ENCODE measurements at regions not wholly inside any gene's neighbourhood (a gene's known extent, or its start where the extent isn't known, plus 50 kb on each side); places are given as distances from the start of the nearest gene placed in this dataset.

DNA sequence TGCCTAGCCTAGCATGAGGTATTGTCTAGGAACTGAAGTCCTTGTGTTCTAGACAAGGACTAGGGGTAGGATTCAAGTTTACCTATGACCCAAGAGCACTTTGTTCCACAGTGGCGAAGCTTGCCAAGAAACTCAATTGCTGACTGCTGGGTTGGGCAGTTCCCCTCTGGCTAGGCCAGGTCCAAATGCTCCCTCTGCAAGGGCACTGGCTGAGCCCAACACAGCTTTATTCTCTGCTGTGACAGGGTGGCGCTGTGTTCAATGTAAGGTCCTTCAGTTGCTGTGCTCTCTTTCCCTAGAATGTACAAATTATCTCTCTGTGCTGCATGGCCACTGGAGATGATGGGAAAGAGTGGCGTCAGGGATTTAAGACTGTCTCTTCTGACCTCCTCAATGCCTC is 950.8 kb downstream of the HACE1 start:
- TF ChIP-seq, protein P1, sequence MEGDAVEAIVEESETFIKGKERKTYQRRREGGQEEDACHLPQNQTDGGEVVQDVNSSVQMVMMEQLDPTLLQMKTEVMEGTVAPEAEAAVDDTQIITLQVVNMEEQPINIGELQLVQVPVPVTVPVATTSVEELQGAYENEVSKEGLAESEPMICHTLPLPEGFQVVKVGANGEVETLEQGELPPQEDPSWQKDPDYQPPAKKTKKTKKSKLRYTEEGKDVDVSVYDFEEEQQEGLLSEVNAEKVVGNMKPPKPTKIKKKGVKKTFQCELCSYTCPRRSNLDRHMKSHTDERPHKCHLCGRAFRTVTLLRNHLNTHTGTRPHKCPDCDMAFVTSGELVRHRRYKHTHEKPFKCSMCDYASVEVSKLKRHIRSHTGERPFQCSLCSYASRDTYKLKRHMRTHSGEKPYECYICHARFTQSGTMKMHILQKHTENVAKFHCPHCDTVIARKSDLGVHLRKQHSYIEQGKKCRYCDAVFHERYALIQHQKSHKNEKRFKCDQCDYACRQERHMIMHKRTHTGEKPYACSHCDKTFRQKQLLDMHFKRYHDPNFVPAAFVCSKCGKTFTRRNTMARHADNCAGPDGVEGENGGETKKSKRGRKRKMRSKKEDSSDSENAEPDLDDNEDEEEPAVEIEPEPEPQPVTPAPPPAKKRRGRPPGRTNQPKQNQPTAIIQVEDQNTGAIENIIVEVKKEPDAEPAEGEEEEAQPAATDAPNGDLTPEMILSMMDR (IDR thresholded peaks at IDR 0.05; ENCODE audit: extremely low read depth in 1 of 2, insufficient read depth in 1 of 2, low read depth in 1 of 2, low read length in 2 of 2), result no peak
- TF ChIP-seq MAX (IDR thresholded peaks at IDR 0.05; ENCODE audit: insufficient read depth, insufficient read length) (no peak), POLR2A (IDR thresholded peaks at IDR 0.05; ENCODE audit: low read depth, low read length) (no peak), POLR2AphosphoS5 (IDR thresholded peaks at IDR 0.05; ENCODE audit: insufficient read depth, low read depth, low read length) (no peak), EZH2 (IDR thresholded peaks at IDR 0.05; ENCODE audit: borderline replicate concordance, low read depth, low read length, severe bottlenecking) (no peak), JUN (IDR thresholded peaks at IDR 0.05; ENCODE audit: borderline replicate concordance, insufficient read depth, insufficient read length, low read depth) (no peak)

All from endothelial cell of umbilical vein (primary cell).